ENCODE measurements at regions not wholly inside any gene's neighbourhood (a gene's known extent, or its start where the extent isn't known, plus 50 kb on each side); places are given as distances from the start of the nearest gene placed in this dataset.

- Histone ChIP-seq H3K79me2 (ENCODE audit: control insufficient read depth, low read length) (no peaks in the 10 kb centered on the region), H3K4me3 (ENCODE audit: low read length) (no peak overlapping the region), H3K9me2 (replicated peaks; ENCODE audit: control insufficient read depth, low read length) (no peaks in the 10 kb centered on the region), H3K4me1 (ENCODE audit: control insufficient read depth, low read length) (no peaks in the 10 kb centered on the region), H3F3A (ENCODE audit: control insufficient read depth, insufficient read depth) (no peaks in the 10 kb centered on the region), H3K9me3 (ENCODE audit: control insufficient read depth, insufficient read depth, low read length) (no peaks in the 10 kb centered on the region), H4K20me1 (ENCODE audit: control insufficient read depth, insufficient read depth, low read depth, low read length) (no peaks in the 10 kb centered on the region), H3K36me3 (ENCODE audit: control insufficient read depth, low read length) (no peaks in the 10 kb centered on the region), H3K27me3 (ENCODE audit: control insufficient read depth, low read length) (no peaks in the 10 kb centered on the region), H3K27ac (ENCODE audit: low read depth, low read length) (no peak overlapping the region), H3K4me2 (ENCODE audit: low read length) (no peak overlapping the region)
- no peak for TF ChIP-seq EZH2phosphoT487 (IDR thresholded peaks at IDR 0.05; ENCODE audit: borderline replicate concordance, low read length)
Observed at GRCh38 chr4:126742885-126743284, 889.9 kb upstream of the INTU start.

GRCh38 chr4:126748736-126749135 lies 884.0 kb upstream of the INTU start:
- Histone ChIP-seq H3F3A (ENCODE audit: control insufficient read depth, insufficient read depth) (no peaks in the 10 kb centered on the region), H3K9me2 (replicated peaks; ENCODE audit: control insufficient read depth, low read length) (no peaks in the 10 kb centered on the region), H3K27me3 (ENCODE audit: control insufficient read depth, low read length) (no peaks in the 10 kb centered on the region), H3K4me2 (ENCODE audit: low read length) (no peak overlapping the region), H3K36me3 (ENCODE audit: control insufficient read depth, low read length) (no peaks in the 10 kb centered on the region), H3K27ac (ENCODE audit: low read depth, low read length) (no peak overlapping the region), H4K20me1 (ENCODE audit: control insufficient read depth, insufficient read depth, low read depth, low read length) (no peaks in the 10 kb centered on the region), H3K9me3 (ENCODE audit: control insufficient read depth, insufficient read depth, low read length) (no peaks in the 10 kb centered on the region), H3K4me3 (ENCODE audit: low read length) (no peak overlapping the region), H3K79me2 (ENCODE audit: control insufficient read depth, low read length) (no peaks in the 10 kb centered on the region), H3K4me1 (ENCODE audit: control insufficient read depth, low read length) (no peaks in the 10 kb centered on the region)
- TF ChIP-seq EZH2phosphoT487 (IDR thresholded peaks at IDR 0.05; ENCODE audit: borderline replicate concordance, low read length) (no peak), CTCF (IDR thresholded peaks at IDR 0.05; ENCODE audit: low read depth, low read length, poor library complexity, severe bottlenecking) (no peak)

GRCh38 chr4:126750723-126751122 lies 882.0 kb upstream of the INTU start:
- no peak overlapping the region for H3K27ac ChIP-seq (ENCODE audit: low read depth, low read length)
- no peak overlapping the region for H3K4me3 ChIP-seq (ENCODE audit: low read length)
- H3K9me3 ChIP-seq (ENCODE audit: control insufficient read depth, insufficient read depth, low read length), result no peaks in the 10 kb centered on the region
- H4K20me1 ChIP-seq (ENCODE audit: control insufficient read depth, insufficient read depth, low read depth, low read length), result no peaks in the 10 kb centered on the region
- H3K4me1 ChIP-seq (ENCODE audit: control insufficient read depth, low read length), result no peaks in the 10 kb centered on the region
- no peaks in the 10 kb centered on the region for H3F3A ChIP-seq (ENCODE audit: control insufficient read depth, insufficient read depth)
- H3K27me3 ChIP-seq (ENCODE audit: control insufficient read depth, low read length), result no peaks in the 10 kb centered on the region
- no peaks in the 10 kb centered on the region for H3K9me2 ChIP-seq (replicated peaks; ENCODE audit: control insufficient read depth, low read length)
- no peak overlapping the region for H3K4me2 ChIP-seq (ENCODE audit: low read length)
- TF ChIP-seq CTCF (IDR thresholded peaks at IDR 0.05; ENCODE audit: low read depth, low read length, poor library complexity, severe bottlenecking), result no peak
- no peak for TF ChIP-seq EZH2phosphoT487 (IDR thresholded peaks at IDR 0.05; ENCODE audit: borderline replicate concordance, low read length)
- H3K36me3 ChIP-seq (ENCODE audit: control insufficient read depth, low read length), result no peaks in the 10 kb centered on the region
- H3K79me2 ChIP-seq (ENCODE audit: control insufficient read depth, low read length), result no peaks in the 10 kb centered on the region

GRCh38 chr4:126752126-126752525 lies 880.6 kb upstream of the INTU start:
- Histone ChIP-seq H3K9me2 (replicated peaks; ENCODE audit: control insufficient read depth, low read length) (no peaks in the 10 kb centered on the region), H3K27ac (ENCODE audit: low read depth, low read length) (no peak overlapping the region), H3K4me3 (ENCODE audit: low read length) (no peak overlapping the region), H3K79me2 (ENCODE audit: control insufficient read depth, low read length) (no peaks in the 10 kb centered on the region), H3K27me3 (ENCODE audit: control insufficient read depth, low read length) (no peaks in the 10 kb centered on the region), H3K9me3 (ENCODE audit: control insufficient read depth, insufficient read depth, low read length) (no peaks in the 10 kb centered on the region), H3F3A (ENCODE audit: control insufficient read depth, insufficient read depth) (no peaks in the 10 kb centered on the region), H3K36me3 (ENCODE audit: control insufficient read depth, low read length) (no peaks in the 10 kb centered on the region), H3K4me1 (ENCODE audit: control insufficient read depth, low read length) (no peaks in the 10 kb centered on the region), H4K20me1 (ENCODE audit: control insufficient read depth, insufficient read depth, low read depth, low read length) (no peaks in the 10 kb centered on the region), H3K4me2 (ENCODE audit: low read length) (no peak overlapping the region)
- TF ChIP-seq CTCF (IDR thresholded peaks at IDR 0.05; ENCODE audit: low read depth, low read length, poor library complexity, severe bottlenecking), result no peak
- no peak for TF ChIP-seq EZH2phosphoT487 (IDR thresholded peaks at IDR 0.05; ENCODE audit: borderline replicate concordance, low read length)
